Superior temporal gyrus (tissue), 1 donor: ENCODE measurements at regions not wholly inside any gene's neighbourhood (a gene's known extent, or its start where the extent isn't known, plus 50 kb on each side); places are given as distances from the start of the nearest gene placed in this dataset.
"Not testable (repeated sequence)": the region's sequence is repeated elsewhere in the genome, so short reads cannot be mapped to it uniquely, and the experiment has no call there.

Experiments
- DNase-seq: peaks from one replicate; pipeline ENCODE4 v3.0.0-alpha.2; 2016; ENCODE audit errors: extremely low spot score

DNA sequence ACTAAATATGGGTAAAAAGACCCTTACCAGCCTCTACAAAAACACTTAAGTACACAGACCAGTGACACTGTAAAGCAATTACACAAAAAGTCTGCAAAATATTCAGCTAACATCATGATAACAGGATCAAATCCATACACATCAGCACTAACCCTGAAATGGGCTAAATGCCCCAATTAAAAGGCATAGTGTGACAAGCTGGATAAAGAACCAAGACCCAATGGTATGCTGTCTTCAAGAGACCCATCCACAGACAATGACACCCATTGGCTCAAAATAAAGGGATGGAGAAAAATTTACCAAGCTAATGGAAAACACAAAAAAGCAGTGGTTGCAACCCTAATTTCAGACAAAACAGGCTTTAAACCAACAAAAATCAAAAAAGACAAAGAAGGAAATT lies 221.0 kb upstream of the ISL1 start:
- no peak for DNase-seq

DNA sequence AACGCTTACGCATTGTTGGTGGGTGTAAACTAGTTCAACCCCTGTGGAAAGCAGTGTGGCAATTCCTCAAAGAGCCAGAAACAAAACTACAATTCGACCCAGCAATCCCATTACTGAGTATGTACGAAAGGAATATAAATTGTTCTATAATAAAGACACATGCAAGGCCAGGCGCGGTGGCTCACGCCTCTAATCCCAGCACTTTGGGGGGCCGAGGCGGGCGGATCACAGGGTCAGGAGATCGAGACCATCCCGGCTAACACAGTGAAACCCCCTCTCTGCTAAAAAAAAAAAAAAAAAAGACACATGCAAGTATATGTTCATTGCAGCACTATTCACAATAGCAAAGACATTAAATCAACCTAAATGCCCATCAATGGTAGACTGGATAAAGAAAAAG lies 217.6 kb upstream of the ISL1 start:
- not testable (repeated sequence) for DNase-seq

DNA sequence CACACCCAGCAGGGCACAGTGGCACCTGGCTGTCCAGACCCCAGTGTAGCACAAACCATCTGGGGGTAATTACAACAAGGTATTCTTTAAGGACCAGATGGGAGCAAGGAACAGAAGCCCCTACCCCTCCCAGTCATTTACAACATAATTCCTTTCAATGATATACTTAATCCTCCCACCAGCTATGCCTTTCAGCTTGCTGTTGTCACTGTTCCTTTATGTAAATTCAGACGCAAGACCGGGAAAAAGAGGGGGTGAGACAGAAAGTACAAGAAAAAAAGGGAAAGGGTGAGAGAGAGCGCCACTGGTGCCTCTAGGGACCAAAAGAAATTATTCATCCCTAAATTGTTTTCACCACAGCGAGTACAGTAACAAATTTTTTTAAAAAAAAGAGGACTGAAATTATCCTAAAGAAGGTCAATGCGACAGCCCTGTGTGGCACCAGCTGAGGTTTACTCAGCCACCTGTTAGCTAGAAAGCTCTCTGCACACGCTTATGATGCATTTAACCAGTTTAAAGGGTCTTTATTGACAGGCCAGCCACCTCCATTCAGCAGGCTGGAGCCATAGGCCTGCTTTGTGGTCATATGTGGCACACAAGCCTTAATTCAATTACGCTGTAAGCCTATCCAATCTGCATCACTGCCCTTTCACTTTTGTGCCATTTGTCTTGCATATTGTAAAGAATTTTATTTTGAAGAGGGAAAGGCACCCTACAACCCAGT lies 210.2 kb upstream of the ISL1 start:
- no peak for DNase-seq

DNA sequence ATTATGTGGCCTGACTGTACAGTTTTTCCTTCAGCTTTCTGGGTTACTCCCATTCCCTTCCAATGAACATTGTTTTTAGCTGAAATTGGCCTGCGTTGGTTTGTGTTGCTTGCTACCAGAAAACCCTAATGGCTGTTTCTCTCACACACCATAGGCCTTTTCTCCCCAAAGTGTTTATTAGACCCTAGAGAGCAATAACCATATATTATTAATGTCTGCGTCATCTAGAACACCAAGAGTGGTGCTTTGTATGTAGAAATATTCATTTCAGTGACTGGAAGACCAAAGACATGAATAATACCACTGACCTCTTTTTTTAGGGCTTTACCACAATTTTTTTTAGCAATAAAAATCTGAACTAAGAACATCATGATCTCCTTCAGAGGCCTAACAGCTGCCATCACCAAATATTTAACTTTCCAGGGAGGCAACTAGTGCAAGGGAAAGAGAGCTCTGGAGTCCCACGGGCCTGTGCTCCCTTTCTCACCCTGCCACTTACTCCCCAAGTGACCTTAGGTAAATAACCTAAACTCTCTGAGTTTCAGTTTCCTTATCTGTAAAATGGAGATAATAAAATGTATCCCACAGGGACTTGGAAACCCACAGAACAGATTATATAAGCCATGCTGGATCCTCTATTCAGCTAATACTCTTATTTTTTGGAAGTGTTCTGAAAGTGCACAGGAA lies 201.9 kb upstream of the ISL1 start:
- no peak for DNase-seq

DNA sequence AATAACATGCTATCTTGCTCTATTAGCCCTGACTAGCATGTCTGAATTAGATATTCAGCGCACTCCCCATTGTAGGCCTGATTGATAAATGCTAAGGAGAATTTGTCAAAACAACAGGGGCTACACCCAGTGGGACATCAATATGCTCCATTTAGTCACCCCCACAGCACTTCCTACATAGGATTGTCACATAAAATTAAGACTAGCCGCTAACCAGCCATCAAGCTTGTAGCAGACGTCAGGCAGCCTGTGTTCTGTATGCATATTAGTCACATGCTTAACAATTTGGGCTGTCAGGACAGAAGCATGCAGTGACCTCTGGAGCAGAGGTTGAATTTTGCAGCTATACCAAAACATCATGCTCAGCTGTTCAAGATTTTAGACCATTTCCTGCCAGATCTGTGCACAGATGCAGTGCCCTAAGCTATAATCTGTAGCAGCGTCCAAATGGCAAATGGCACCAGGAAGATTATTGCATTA lies 197.4 kb upstream of the ISL1 start:
- DNase-seq = no peak

DNA sequence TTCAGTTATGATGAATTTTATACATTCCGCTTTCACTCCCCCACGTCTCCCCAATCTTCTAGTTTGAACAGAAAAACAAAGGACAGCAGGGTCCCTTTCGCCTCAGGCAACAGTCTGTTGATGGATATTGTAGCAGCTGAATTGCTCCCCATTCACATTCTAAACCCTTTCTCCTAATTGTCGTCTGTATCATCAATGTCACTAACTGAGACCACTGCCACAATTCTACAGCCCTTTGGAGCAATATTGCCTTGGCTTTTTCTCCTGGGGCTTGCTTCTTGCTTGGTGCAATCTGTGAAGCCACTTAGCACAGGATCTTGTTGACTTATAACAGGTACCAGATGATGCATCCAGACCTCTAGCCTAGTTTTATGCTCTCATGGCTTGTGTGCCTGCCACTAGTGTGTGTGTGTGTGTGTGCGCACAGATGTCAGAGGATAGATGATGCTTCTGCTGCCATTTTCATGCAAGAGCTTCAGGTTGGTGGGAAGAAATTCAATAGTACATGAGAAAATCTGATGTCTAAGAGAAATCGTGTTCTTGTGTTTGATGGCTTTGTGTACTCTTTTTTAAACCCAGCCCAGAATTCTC lies 195.2 kb upstream of the ISL1 start:
- DNase-seq = no peak

DNA sequence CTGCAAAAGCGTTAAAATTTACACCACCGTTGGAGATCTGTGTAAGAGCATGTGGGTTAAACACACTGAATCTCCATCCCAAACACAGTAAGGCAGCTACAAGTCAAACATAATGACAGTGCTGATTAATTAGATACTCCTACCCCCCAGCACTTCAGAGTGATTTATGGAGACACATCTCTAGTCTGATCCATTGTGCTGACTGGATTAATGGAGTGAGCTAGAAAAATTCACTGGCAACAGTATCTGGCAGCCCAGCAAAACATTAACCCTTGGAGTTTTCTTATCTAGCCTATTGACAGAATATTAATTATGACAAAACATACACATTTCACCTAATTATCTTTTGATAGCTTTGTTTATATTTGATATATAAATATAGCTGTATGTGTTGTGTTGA lies 188.6 kb upstream of the ISL1 start:
- DNase-seq = no peak

DNA sequence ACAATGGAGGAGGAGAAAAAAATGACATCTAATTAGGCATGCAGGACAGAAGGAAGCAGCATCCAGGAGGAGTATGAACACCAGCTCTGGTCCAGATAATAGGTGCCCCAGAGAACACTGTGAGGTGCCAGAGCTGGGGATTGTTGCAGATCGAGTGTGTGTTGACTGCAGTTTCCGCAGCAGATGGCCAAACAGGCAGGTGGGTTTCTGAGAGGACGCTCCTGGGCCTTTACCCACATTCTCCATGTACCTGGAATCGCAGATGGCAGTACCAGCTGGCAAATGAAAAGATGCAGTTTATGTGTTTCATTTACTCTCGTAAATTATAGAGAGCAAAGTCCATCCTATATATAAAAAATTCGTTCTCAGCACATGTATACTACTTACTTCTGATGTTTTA lies 182.2 kb upstream of the ISL1 start:
- no peak for DNase-seq

DNA sequence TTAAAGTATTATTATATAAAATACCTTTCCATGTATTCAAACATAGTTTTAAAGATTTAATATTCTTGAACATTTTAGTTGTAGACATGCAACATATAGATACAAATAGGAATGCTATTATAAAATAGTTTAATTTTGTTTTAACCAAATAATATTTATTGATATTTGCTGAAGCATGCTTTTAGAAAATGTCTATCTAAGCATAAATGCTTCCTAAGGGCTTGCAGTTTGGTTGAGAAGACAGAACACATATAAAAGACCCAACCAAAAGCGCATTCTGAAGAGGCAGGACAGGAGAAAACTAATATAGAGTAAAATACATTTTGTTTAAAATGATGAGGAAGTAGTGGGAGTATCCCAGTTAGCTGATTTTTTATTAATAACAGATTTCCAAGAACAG lies 181.5 kb upstream of the ISL1 start:
- DNase-seq = no peak

DNA sequence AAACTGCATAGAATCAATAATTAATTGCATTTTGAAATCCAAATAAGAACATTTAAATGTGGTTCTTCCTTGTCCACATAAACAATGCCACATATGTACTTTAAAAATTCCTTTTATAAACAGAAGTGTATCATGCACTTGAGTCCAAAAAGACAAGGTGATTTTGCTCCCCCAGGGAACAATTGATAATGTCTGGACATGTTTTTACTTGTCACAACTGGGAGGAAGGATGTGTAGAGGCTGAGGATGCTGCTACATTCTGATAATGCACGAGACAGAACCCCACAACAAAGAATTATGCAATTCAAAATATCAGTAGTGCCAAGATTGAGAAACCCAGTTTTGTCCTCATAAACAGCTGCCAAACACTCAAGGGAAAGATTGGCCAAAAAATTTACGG lies 181.1 kb upstream of the ISL1 start:
- DNase-seq = no peak

DNA sequence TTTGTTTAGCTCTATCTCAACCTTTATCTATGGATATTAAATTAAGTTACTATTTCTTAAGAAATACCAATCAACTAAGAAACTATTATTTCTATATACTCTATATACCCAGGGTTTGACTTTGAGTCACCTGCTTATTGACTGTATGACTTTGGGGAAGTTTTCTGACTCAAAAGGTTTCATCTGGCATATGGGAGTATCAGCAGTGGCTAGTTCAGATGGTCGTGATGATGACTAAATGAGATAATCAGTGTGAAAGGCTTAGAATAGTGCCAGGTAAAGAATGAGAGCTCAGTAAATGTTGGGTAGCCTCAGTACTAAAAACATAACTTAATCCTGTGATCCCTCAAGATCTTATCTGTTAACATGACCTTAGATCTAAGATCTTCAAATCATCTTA lies 179.7 kb upstream of the ISL1 start:
- DNase-seq = no peak

DNA sequence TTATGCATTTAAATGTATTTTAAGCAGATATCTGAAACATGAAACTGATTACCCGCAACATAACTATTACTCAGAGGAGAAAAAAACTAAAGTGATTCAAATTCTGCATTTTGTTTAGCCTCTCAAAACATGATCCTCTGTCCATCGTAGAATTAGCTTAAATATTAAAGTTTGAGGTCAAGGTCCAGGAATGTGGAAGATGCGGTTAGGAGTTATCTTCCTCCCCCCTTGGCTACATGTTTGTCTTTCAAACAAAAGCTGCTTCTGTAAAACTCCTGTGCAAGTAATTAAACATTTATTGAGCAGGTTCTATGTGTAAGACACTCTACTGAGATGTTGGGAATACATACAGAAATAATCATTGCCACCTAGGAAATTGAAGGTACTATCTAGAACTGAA lies 175.0 kb upstream of the ISL1 start:
- no peak for DNase-seq

DNA sequence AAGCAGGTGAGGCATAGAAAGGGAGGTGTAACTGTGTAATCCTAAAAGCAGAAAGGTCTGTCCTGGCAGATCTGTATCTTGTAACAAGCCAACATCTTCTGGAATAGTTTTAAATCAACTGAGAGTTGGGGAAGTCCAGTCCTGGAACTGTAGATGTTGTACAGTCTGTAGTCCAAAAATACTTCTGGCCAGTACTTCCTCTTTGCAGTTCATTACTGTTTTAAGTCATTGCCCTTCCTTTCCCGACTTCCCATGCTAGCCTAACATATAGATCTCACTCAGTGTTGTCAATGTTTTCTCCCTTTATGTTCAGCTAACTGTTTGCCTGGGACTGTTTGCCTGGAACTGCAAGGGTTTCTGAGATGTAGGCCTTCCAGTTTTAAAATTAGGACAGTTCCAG lies 168.5 kb upstream of the ISL1 start:
- no peak for DNase-seq

DNA sequence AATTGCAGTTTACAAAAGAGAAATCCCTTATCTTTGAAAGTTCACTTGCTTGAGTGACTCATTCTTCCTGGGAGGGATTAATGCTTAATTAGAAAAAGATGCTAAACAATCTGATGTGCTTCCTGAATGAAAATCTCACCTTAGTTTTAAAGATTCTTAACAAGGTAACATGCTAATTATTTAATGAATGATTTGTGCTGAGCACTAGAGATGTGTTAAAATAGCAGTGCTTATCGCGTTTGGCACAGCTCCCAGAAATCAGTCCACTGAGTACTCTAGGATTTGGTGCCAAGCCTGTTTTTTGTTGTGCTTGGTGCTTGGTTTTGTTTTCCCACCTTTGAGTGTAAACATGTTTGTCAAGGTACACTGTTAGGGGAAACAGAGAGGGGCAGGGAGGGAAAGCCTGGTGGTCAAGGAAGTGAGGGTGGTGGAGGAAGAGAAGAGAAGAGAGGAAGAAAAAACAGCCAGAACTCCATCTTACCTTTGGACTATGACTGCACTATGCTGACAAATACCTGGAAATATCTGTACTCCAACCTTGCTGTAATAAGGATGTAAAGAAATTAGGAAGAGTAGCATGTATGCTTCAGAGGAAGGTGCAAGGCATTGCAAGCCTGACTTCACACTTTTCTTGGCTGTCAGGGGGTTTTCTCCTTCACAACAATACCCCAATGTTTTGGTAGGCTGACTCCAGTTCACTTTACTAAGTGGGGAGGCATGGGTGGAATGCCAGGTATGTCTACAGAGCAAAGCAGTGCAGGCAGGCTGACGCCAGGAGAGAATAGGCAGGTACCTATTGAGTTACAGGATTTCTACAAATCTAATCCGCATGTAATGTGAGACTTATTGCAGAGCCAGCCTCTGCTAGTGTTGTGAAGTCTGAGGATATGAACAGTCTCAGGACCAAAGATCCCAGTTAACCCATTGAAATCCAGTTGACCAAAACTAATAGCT lies 157.2 kb upstream of the ISL1 start:
- no peak for DNase-seq

DNA sequence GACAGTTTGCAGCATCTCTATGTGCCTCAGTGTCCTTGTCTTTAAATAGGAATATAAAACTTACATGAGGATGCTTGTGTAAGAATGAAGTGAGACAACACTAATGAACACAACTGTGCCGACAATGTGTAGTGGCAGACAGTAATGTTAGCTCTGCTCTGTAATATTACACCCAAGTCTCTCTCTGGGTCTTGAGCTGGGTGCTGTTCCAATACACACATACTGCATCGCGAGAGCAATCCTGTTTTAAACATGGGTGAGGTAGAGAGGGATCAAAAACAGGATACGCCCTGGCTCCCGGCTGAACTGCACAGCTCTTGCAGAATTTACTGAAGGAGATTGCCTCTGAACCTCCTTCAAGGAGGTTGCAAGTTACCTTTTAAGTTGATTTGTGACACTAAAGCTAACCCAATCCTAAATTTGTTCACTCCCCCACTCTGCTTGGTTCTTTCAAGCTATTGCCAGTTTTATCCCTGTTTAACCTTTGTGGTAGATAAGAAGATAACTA lies 155.2 kb upstream of the ISL1 start:
- DNase-seq = no peak

DNA sequence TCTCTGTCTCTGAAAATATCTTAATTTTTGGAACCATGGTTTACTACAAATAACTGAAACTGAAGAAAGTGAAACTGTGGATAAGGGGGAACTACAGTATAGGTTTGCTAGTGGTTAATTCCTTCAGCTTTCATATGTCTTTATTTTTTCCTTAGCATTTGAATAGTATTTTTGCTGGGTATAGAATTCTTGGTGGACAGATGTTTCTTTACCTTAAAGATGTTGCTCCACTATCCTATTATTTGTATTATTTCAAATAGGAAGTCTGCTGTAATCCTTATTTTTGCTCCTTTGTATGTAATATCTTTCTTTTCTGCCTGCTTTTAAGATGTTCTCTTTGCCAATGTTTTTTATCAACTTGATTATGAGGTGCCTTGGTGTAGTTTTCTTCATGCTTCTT lies 152.9 kb upstream of the ISL1 start:
- no peak for DNase-seq

DNA sequence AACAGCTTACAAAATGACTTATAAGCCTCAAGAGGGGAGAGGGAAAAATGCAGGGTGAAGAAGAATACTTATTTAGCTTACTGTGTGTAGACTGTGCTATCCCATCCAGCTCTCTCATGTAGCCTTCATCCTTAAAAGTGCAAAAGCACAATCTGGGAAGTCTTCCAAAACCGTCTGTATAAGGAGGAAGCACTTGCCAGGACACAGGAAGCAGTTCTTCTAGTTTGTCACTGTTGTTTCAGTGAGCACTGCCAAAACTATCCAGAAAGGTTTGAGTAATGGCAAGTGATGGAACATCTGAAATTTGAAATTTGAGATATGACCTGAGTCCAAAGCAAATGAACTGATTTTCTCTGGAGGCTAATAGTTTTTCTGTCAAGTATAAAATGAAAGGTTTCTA lies 140.8 kb upstream of the ISL1 start:
- no peak for DNase-seq

DNA sequence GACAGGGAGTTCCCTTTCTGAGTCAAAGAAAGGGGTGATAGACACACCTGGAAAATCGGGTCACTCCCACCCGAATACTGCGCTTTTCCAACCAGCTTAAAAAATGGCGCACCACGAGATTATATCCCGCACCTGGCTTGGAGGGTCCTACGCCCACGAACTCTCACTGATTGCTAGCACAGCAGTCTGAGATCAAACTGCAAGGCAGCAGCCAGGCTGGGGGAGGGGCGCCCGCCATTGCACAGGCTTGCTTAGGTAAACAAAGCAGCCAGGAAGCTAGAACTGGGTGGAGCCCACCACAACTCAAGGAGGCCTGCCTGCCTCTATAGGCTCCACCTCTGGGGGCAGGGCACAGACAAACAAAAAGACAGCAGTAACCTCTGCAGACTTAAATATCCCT lies 132.3 kb upstream of the ISL1 start:
- not testable (repeated sequence) for DNase-seq

DNA sequence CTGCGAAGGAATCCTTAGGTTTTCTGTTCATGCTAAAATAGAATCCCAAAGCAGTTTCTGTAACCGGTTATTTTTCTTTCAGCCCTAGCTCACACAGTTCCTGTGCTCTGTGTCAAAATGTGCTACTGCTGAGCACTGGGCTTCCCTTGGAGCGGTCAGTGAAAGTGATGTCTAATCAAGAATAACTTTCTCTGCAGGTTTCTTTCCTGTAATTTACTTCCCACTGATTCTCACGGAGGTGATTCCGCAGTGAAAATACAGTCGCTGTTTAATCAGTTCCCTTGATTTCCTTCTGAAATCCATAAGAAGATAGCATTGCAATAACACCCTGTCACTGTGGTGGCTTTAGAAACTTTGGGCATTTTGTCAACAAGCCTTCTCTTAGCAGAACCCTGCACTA lies 112.0 kb upstream of the ISL1 start:
- no peak for DNase-seq

DNA sequence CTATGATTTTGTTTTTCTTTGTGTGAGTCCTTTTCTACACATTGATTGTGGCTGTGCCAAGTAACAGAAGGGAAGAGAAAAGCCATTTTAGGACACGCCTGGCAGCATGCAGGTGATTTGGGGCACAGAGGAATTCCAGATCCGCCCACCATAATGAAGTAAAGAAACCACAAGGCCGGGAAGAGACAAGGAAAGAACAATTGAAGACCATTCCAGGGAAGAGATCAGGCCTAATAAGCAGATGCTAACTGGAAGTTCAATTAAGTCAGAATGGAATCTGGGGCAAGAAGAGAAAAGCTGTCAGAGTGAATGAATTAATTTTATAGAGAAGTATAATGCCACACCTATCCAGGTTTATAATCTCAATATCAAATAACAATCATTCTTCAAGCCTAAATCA lies 110.2 kb upstream of the ISL1 start:
- no peak for DNase-seq

DNA sequence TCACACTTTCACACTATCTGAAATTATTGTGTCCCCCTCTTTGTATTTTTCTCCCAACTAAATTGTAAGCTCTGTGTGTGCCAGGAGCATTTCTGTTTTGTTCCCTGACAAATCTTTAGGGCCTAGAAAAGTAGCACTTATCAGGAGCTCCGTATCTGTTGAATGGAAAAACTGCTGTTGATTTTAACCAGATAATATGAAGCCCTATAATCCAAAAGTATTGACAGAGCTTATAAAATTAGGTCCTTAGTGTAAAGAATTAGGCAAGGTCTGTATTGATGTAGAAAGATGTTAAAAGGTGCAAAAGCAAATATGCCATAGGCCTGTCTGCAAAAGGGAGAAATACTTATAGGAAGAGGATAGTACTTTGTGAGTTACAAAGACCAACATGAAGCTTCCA lies 109.4 kb upstream of the ISL1 start:
- no peak for DNase-seq

DNA sequence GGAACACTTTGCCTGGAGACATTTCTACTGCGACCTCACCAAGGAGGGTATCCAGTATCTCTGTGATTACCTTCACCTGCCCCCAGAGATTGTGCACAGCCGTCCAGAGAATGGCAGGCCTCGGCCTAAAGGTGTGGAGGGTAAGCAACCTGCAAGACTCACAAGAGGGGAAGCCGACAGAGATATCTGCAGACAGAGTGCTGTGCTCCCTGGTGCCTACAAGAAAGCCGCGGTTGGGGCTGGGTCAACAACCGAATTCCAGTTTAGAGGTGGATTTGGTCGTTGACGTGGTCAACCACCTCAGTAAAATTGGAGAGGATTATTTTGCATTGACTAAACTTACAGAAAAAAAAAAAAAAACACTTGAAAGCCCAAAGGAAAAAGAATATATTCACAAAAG lies 107.8 kb upstream of the ISL1 start:
- no peak for DNase-seq
